CD4-positive, alpha-beta T cell (primary cell): ENCODE measurements at regions not wholly inside any gene's neighbourhood (a gene's known extent, or its start where the extent isn't known, plus 50 kb on each side); places are given as distances from the start of the nearest gene placed in this dataset.

Experiments used
- ATAC-seq: fragments of 200-7000 bp; cut with Tn5 transposase; one replicate; pipeline ENCODE4 v1.10.0; 2022; ENCODE audit warnings: mild to moderate bottlenecking; ENCODE audit not compliant: poor library complexity
- CTCF ChIA-PET: fragments of 350-600 bp; sonication (Branson Sonifier 250); formaldehyde crosslinking; loops from one replicate; lab custom pipeline; 2021; ENCODE audit warnings: antibody characterized with exemption, inconsistent platforms; lab: Charles Lee
- POLR2A ChIA-PET: fragments of 350-600 bp; sonication (Branson Sonifier 250); formaldehyde crosslinking; loops from one replicate; lab custom pipeline; 2021; ENCODE audit warnings: antibody characterized with exemption, inconsistent platforms; lab: Charles Lee
- DNase-seq, 14 experiments: peaks; one replicate each; pipeline ENCODE4 v3.0.0-alpha.2; 2013 to 2020; ENCODE audit warnings: mixed read lengths in 2 of 14
- H3K27ac ChIP-seq, 2 donors: one replicate each; pipeline versions ENCODE4 v1.5.1 to v1.7.0; 2013; ENCODE audit warnings: low read length in 2 of 2, low read depth in 1 of 2, mild to moderate bottlenecking in 1 of 2
- H3K27me3 ChIP-seq, 2 experiments: 1 replicate in 1 of 2; 2 replicates in 1 of 2; pipeline versions ENCODE4 v1.6.1 to v1.7.0; 2013; ENCODE audit warnings: low read length in 2 of 2, control low read depth in 1 of 2, mild to moderate bottlenecking in 1 of 2, moderate library complexity in 1 of 2; ENCODE audit not compliant: insufficient read depth in 2 of 2, control insufficient read depth in 1 of 2
- H3K36me3 ChIP-seq: one replicate; pipeline ENCODE4 v1.6.1; 2013; ENCODE audit warnings: low read length, control low read depth; ENCODE audit not compliant: insufficient read depth
- H3K4me1 ChIP-seq: one replicate; pipeline ENCODE4 v1.6.1; 2013; ENCODE audit warnings: low read length, control low read depth; ENCODE audit not compliant: insufficient read depth
- H3K4me3 ChIP-seq: one replicate; pipeline ENCODE4 v1.5.1; 2013; ENCODE audit warnings: mild to moderate bottlenecking, low read length, moderate library complexity
- H3K9me3 ChIP-seq, 2 experiments: 1 replicate in 1 of 2; 2 replicates in 1 of 2; pipeline versions ENCODE4 v1.6.1 to v1.7.0; 2013; ENCODE audit warnings: low read length in 2 of 2, mild to moderate bottlenecking in 2 of 2, control low read depth in 1 of 2, moderate library complexity in 1 of 2; ENCODE audit not compliant: control insufficient read depth in 1 of 2, insufficient read depth in 1 of 2
- H3K27ac Mint-ChIP-seq: one replicate; pipeline ENCODE4 v1.8.0; 2020; ENCODE audit warnings: mixed read lengths
- H3K27me3 Mint-ChIP-seq: one replicate; pipeline ENCODE4 v1.8.0; 2021; ENCODE audit warnings: mixed read lengths
- H3K36me3 Mint-ChIP-seq: one replicate; pipeline ENCODE4 v1.8.0; 2021; ENCODE audit warnings: low read depth, mixed read lengths
- H3K4me1 Mint-ChIP-seq: one replicate; pipeline ENCODE4 v1.8.0; 2021; ENCODE audit warnings: low read depth, mixed read lengths
- H3K4me3 Mint-ChIP-seq: one replicate; pipeline ENCODE4 v1.8.0; 2020; ENCODE audit warnings: mild to moderate bottlenecking, mixed read lengths
- H3K9me3 Mint-ChIP-seq: one replicate; pipeline ENCODE4 v1.8.0; 2020; ENCODE audit warnings: mixed read lengths
- intact Hi-C, 2 experiments: fragments of 100-400 bp; cut with DNase I in 1 of 2; cut with micrococcal nuclease in 1 of 2; formaldehyde crosslinking; loops; one replicate each; pipeline versions ENCODE4 v1.15.1 to v1.9.0; 2023 to 2025; cut with DNase I, micrococcal nuclease
- TF ChIP-seq, protein P1 (sequence below): fragments of 200-600 bp; IDR thresholded peaks from one replicate; pipeline ENCODE4 v1.8.0; 2022; ENCODE audit warnings: antibody characterized with exemption, mild to moderate bottlenecking

- no peak overlapping the region for H3K27ac Mint-ChIP-seq
- Histone ChIP-seq H3K27me3 (no peaks in the 10 kb centered on the region), H3K9me3 (peaks cover 0 to 3% of the 10 kb centered on the region in 2 experiments), H3K4me3 (no peak overlapping the region), H3K4me1 (no peaks in the 10 kb centered on the region), H3K36me3 (no peaks in the 10 kb centered on the region), H3K27ac (no peak overlapping the region)
- no peaks in the 10 kb centered on the region for H3K9me3 Mint-ChIP-seq
- POLR2A ChIA-PET, result no interaction called here
- H3K4me1 Mint-ChIP-seq, result no peaks in the 10 kb centered on the region
- no peak for ATAC-seq
- intact Hi-C loops, result no loop called here
- DNase-seq, result no peak
- CTCF ChIA-PET, result interaction anchor here (1.6 kb wide), 1 partner anchor 18 kb away, joined by 4 read pairs; no protein-coding TSS in a partner anchor
- H3K27me3 Mint-ChIP-seq, result no peaks in the 10 kb centered on the region
- TF ChIP-seq, protein P1, sequence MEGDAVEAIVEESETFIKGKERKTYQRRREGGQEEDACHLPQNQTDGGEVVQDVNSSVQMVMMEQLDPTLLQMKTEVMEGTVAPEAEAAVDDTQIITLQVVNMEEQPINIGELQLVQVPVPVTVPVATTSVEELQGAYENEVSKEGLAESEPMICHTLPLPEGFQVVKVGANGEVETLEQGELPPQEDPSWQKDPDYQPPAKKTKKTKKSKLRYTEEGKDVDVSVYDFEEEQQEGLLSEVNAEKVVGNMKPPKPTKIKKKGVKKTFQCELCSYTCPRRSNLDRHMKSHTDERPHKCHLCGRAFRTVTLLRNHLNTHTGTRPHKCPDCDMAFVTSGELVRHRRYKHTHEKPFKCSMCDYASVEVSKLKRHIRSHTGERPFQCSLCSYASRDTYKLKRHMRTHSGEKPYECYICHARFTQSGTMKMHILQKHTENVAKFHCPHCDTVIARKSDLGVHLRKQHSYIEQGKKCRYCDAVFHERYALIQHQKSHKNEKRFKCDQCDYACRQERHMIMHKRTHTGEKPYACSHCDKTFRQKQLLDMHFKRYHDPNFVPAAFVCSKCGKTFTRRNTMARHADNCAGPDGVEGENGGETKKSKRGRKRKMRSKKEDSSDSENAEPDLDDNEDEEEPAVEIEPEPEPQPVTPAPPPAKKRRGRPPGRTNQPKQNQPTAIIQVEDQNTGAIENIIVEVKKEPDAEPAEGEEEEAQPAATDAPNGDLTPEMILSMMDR, result no peak
- no peaks in the 10 kb centered on the region for H3K36me3 Mint-ChIP-seq
- no peak overlapping the region for H3K4me3 Mint-ChIP-seq
These were observed 486.1 kb upstream of the ID2 start for GRCh38 chr2:8195784-8196183.

DNA sequence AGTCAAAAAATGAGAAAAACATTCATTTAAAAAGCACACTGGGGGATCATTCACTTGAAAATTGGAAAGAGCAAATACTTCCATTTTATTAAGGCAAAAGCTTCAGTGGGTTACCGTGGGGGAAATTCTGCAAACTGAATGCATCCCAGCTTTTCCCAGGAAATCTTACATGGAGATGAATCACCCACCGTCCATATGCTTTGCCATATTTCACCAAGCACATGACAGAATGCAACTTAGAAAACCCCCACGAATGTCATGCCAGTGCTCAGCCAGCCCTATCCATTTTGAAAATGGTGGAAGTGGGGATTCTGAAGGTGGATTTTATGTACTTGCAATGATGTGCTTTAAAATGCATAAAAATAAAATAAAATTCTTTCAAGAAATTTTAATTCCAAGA lies 485.5 kb upstream of the ID2 start:
- H3K36me3 ChIP-seq, result no peaks in the 10 kb centered on the region
- no peak overlapping the region for H3K4me3 ChIP-seq
- no peak overlapping the region for H3K27ac ChIP-seq
- H3K27me3 ChIP-seq, result no peaks in the 10 kb centered on the region
- Mint-ChIP-seq H3K27ac (no peak overlapping the region), H3K4me3 (no peak overlapping the region), H3K4me1 (no peaks in the 10 kb centered on the region), H3K27me3 (no peaks in the 10 kb centered on the region), H3K36me3 (no peaks in the 10 kb centered on the region), H3K9me3 (no peaks in the 10 kb centered on the region)
- ChIA-PET CTCF (interaction anchor here (1.6 kb wide), 1 partner anchor 18 kb away, joined by 4 read pairs; no protein-coding TSS in a partner anchor), POLR2A (no interaction called here)
- H3K9me3 ChIP-seq, result peaks cover 0 to 3% of the 10 kb centered on the region in 2 experiments
- intact Hi-C loops, result no loop called here
- TF ChIP-seq, protein P1, result no peak
- no peak for DNase-seq
- H3K4me1 ChIP-seq, result no peaks in the 10 kb centered on the region
- no peak for ATAC-seq

DNA sequence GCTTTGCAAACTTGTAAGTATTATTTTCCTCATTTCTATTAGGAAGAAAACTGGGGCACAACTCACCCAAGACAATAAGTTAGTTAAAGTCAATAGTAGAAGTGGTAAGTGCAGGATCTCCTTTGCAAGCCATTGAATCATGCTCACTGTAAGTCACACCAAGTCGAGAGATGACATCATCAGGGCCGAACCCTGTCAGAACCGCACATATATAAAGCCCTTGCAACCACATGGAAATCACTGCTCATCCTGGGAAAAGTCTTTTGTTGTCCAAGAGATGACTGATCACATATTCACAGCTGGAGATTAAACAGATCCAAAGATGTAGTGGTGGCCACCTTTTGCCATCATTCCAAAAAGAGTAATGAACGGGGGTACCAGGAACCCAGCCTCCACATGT lies 484.8 kb upstream of the ID2 start:
- no peak for ATAC-seq
- H3K27me3 ChIP-seq, result no peaks in the 10 kb centered on the region
- H3K4me1 Mint-ChIP-seq, result no peaks in the 10 kb centered on the region
- intact Hi-C loops, result no loop called here
- H3K27ac ChIP-seq, result no peak overlapping the region
- H3K4me1 ChIP-seq, result no peaks in the 10 kb centered on the region
- peaks cover 0 to 3% of the 10 kb centered on the region in 2 experiments for H3K9me3 ChIP-seq
- ChIA-PET CTCF (interaction anchor here (1.6 kb wide), 1 partner anchor 19 kb away, joined by 4 read pairs; no protein-coding TSS in a partner anchor), POLR2A (no interaction called here)
- no peak for DNase-seq
- no peak overlapping the region for H3K27ac Mint-ChIP-seq
- no peaks in the 10 kb centered on the region for H3K36me3 ChIP-seq
- no peaks in the 10 kb centered on the region for H3K9me3 Mint-ChIP-seq
- H3K4me3 Mint-ChIP-seq, result no peak overlapping the region
- no peaks in the 10 kb centered on the region for H3K27me3 Mint-ChIP-seq
- no peak overlapping the region for H3K4me3 ChIP-seq
- TF ChIP-seq, protein P1, result no peak
- no peaks in the 10 kb centered on the region for H3K36me3 Mint-ChIP-seq
